HepG2 (cell line): ENCODE measurements at regions not wholly inside any gene's neighbourhood (a gene's known extent, or its start where the extent isn't known, plus 50 kb on each side); places are given as distances from the start of the nearest gene placed in this dataset.
A peak's percentile ranks its signal among the peaks of the same experiment; 100 is the strongest.

Experiments used
- AFF4 ChIP-seq: sonication (generic); formaldehyde crosslinking; IDR thresholded peaks from 2 replicates; pipeline ENCODE4 v1.4.0; 2020; ENCODE audit warnings: missing genetic modification reagents
- ELF1 ChIP-seq: sonication (generic); formaldehyde crosslinking; IDR thresholded peaks from 2 replicates; pipeline ENCODE4 v1.4.0; 2020; ENCODE audit warnings: missing genetic modification reagents
- GABPA ChIP-seq, 2 experiments: IDR thresholded peaks; 2 replicates each; pipeline ENCODE4 v1.6.1; 2011 to 2016; ENCODE audit warnings: low read depth in 2 of 2, low read length in 1 of 2, missing biosample characterization in 1 of 2, missing genetic modification characterization in 1 of 2
- GATAD1 ChIP-seq: IDR thresholded peaks from 2 replicates; pipeline ENCODE4 v1.6.1; 2016; ENCODE audit warnings: missing genetic modification reagents, missing compliant biosample characterization
- HMGXB4 ChIP-seq, 2 experiments: sonication (generic) in 1 of 2; formaldehyde crosslinking in 1 of 2; IDR thresholded peaks; 2 replicates each; pipeline versions ENCODE4 v1.4.0 to v1.6.1; 2018 to 2020; ENCODE audit warnings: missing genetic modification reagents in 2 of 2, borderline replicate concordance in 1 of 2, low read depth in 1 of 2, mild to moderate bottlenecking in 1 of 2, missing biosample characterization in 1 of 2
- HOMEZ ChIP-seq: IDR thresholded peaks from 2 replicates; pipeline ENCODE4 v1.6.1; 2016; ENCODE audit warnings: low read depth
- MXD4 ChIP-seq: IDR thresholded peaks from 2 replicates; pipeline ENCODE4 v1.6.1; 2016; ENCODE audit warnings: mild to moderate bottlenecking, missing biosample characterization, missing genetic modification reagents
- RXRB ChIP-seq: IDR thresholded peaks from 2 replicates; pipeline ENCODE4 v1.6.1; 2016; ENCODE audit warnings: borderline replicate concordance, missing genetic modification reagents, missing compliant biosample characterization
- SALL1 ChIP-seq: sonication (generic); formaldehyde crosslinking; IDR thresholded peaks from 2 replicates; pipeline ENCODE4 v1.8.0; 2022; ENCODE audit warnings: mild to moderate bottlenecking, missing genetic modification reagents
- SRSF9 ChIP-seq: fragments of 200-400 bp; formaldehyde crosslinking; IDR thresholded peaks from 2 replicates; pipeline ENCODE4 v1.6.1; 2018; ENCODE audit warnings: borderline replicate concordance, mild to moderate bottlenecking, low read depth, low read length; ENCODE audit not compliant: insufficient read depth, poor library complexity, severe bottlenecking
- ZBTB39 ChIP-seq: sonication (generic); formaldehyde crosslinking; IDR thresholded peaks from 2 replicates; pipeline ENCODE4 v1.5.0; 2020; ENCODE audit warnings: missing genetic modification reagents
- ZBTB7A ChIP-seq: sonication (generic); formaldehyde crosslinking; IDR thresholded peaks from 2 replicates; pipeline ENCODE4 v1.8.0; 2022; ENCODE audit warnings: mild to moderate bottlenecking, missing genetic modification reagents
- ZFP36L1 ChIP-seq: sonication (generic); formaldehyde crosslinking; IDR thresholded peaks from 2 replicates; pipeline ENCODE4 v1.8.0; 2022; ENCODE audit warnings: mild to moderate bottlenecking, missing genetic modification reagents, moderate library complexity
- ZNF430 ChIP-seq: sonication (generic); formaldehyde crosslinking; IDR thresholded peaks from 2 replicates; pipeline ENCODE4 v1.9.0; 2021; ENCODE audit warnings: mild to moderate bottlenecking, missing genetic modification reagents
- ZNF580 ChIP-seq: IDR thresholded peaks from 2 replicates; pipeline ENCODE4 v1.6.1; 2016; ENCODE audit warnings: low read depth, borderline replicate concordance
- ZNF710 ChIP-seq: sonication (generic); formaldehyde crosslinking; IDR thresholded peaks from 2 replicates; pipeline ENCODE4 v1.5.0; 2020; ENCODE audit warnings: mild to moderate bottlenecking, missing genetic modification reagents, borderline replicate concordance

- TF ChIP-seq SALL1, result peak; percentile 7; the same call in 1 of the 2 replicates
- peak; percentile 24; the same call in 1 of the 2 replicates for TF ChIP-seq ELF1 (CRISPR knock-in tag)
- TF ChIP-seq ZBTB39 (CRISPR knock-in tag), result no peak
- no peak for TF ChIP-seq SRSF9
- TF ChIP-seq ZNF710, result no peak
- TF ChIP-seq MXD4 (CRISPR knock-in tag), result 0 out of 2 replicates have a peak, but pooled peaks have one; percentile 44
- TF ChIP-seq AFF4 (CRISPR knock-in tag), result no peak
- TF ChIP-seq ZNF430 (CRISPR knock-in tag), result 0 out of 2 replicates have a peak, but pooled peaks have one; percentile 37
- no peak for TF ChIP-seq HOMEZ
- TF ChIP-seq GABPA (IDR thresholded peaks at IDR 0.05; ENCODE audit: low read depth, low read length), result no peak
- no peak for TF ChIP-seq GABPA (CRISPR knock-in tag; IDR thresholded peaks at IDR 0.05; ENCODE audit: low read depth)
- no peak for TF ChIP-seq ZFP36L1
- TF ChIP-seq HMGXB4 (CRISPR knock-in tag; IDR thresholded peaks at IDR 0.05; ENCODE audit: borderline replicate concordance in 1 of 2, low read depth in 1 of 2), result 0 out of 4 replicates have a peak, but pooled peaks have one; percentile 32 to 43
- TF ChIP-seq ZBTB7A (CRISPR knock-in tag), result no peak
- TF ChIP-seq ZNF580 (CRISPR knock-in tag), result 0 out of 2 replicates have a peak, but pooled peaks have one; percentile 21
- TF ChIP-seq RXRB (CRISPR knock-in tag), result 0 out of 2 replicates have a peak, but pooled peaks have one; percentile 38
- TF ChIP-seq GATAD1 (CRISPR knock-in tag), result no peak
Measured at GRCh38 chr7:34320926-34321661, 336.9 kb upstream of the NPSR1 start (continued).
